Esophagus muscularis mucosa (tissue), 3 donors: ENCODE measurements at regions not wholly inside any gene's neighbourhood (a gene's known extent, or its start where the extent isn't known, plus 50 kb on each side); places are given as distances from the start of the nearest gene placed in this dataset.

ENCODE experiments used
- CTCF ChIP-seq, 3 experiments: fragments of 200-600 bp in 2 of 3; fragments of 450-650 bp in 1 of 3; sonication (generic) in 2 of 3; IDR thresholded peaks; one replicate each; pipeline ENCODE4 v1.5.1; 2017 to 2019; ENCODE audit warnings: antibody characterized with exemption in 3 of 3, mild to moderate bottlenecking in 2 of 3, moderate library complexity in 1 of 3
- POLR2A ChIP-seq: fragments of 450-650 bp; IDR thresholded peaks from one replicate; pipeline ENCODE4 v1.6.1; 2017; ENCODE audit warnings: antibody characterized with exemption, moderate library complexity, mild to moderate bottlenecking, low read depth
- POLR2AphosphoS5 ChIP-seq, 2 donors: sonication (generic); formaldehyde crosslinking; IDR thresholded peaks; one replicate each; pipeline ENCODE4 v1.6.1; 2017; ENCODE audit warnings: antibody characterized with exemption in 2 of 2

GRCh38 chr5:2581418-2581817 lies 170.1 kb downstream of the IRX2 start:
- TF ChIP-seq POLR2A: no peak
- TF ChIP-seq CTCF (IDR thresholded peaks at IDR 0.05): no peak
- TF ChIP-seq POLR2AphosphoS5 (IDR thresholded peaks at IDR 0.05): no peak
